NCI-H2196 (cell line): ENCODE measurements at regions not wholly inside any gene's neighbourhood (a gene's known extent, or its start where the extent isn't known, plus 50 kb on each side); places are given as distances from the start of the nearest gene placed in this dataset.

ENCODE experiments used
- DNase-seq: peaks from one replicate; lab custom pipeline; 2025; ENCODE audit not compliant: unreplicated experiment; lab: John Stamatoyannopoulos, UW

DNA sequence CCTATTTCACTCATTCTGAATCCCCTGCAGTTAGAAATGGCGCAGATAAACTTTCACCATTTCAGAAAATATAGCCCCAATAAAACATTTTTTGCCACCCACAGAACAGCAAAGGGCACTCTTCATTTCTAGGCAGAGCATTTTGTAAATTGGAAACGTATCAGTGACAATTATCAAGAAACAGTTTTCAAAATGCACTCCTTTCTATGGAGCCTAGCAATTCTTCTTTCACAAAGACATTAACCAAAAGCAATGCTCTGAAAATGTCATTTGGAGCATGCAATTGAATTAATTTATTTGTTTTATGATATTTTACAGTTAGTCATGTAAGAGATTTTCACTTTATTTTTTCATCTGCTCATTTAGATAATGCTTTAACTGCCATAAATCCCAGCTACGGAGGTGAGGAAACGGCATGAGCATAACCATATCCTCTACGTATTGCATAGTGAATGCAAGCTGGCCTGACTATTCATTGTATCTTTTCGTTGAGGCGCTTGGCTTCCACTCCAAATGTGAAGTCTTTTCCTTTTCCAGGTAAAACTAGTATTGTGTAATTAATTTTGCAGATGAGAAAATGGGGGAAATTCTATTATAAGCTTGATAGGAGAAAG is 813.4 kb downstream of the C6orf118 start:
- no peak for DNase-seq

DNA sequence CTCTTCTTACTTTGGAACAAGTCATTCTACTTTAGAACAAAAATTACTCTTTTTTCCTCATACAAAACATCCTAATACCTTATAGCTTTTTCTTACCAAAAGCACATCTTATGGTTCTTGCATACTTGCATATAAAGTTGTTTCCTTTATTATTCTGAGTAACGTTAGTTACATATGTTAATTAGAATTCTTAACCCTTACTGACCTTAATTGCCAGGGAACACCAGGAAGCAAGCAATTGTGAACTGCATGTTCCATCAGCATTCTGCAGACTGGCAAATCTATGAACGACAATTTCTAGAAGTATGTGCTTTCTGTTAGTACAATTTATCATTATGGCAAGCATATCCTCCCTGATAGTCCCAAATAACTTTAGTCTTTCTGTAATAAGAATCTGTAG is 831.0 kb downstream of the C6orf118 start:
- no peak for DNase-seq

DNA sequence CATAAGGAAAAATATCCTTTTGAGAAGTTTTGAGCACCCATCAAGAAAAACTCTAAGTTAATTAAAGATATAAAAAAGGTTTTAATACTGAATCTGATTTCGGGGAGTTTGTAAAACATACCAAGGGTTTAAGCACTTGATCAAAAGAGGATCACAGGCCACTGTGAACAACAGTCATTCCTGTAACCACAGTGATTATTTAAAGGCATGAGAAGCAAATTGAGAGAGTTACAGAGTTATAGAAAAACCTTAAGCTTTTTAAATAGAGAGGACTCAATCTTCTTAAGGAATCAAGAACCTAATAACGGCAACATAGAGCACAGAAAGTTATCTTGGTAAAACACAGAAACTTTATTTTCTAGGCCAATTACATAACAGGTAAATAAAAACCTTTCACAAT is 831.6 kb downstream of the C6orf118 start:
- no peak for DNase-seq

DNA sequence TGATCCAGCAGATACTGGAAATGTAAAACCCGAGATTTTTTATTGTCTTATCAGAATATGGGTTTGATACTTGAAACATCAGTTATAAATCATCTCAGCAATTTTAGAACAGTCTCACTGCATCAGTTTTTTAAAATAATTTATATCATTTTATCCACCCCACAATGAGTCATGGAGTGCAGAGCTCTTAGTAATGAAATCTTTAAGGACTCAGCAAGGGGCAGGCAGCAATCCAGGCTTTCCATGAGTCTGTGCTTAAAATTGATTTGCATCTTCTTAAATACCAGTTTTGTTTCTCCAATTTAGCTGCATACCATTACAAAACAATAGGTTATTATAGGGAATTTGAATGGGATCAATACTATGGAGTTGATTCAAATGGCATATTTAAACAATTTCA is 832.3 kb downstream of the C6orf118 start:
- no peak for DNase-seq

DNA sequence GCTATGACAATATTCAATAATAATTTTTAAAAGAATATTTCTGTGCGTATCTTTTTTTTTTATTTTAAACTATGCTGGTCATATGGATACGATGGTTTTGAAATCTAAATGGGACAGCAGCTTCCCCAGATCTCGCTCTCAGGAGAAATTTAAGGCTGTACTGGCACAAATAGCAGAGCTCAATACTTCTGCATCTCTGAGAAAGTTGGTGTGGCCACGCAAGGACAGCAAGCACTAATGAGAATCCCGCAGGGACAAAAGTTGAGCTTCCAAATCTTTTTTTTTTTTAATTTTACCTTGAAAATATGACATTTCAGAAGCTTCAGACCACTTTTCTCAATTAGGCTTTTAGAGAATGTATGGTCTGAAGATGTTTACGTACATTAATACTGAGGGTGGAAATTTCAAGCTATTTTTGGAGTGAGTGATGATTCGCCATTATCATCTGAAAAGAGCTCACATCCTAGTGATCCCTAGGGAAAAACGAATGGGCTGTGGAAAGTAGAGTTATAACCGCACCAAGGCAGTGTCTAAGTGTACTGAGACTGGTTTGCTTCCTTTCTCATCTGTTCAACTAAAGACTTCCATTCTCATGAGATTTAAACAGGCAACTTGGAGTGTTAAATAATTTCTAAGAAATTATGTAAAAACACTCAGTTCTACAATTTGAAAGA is 840.0 kb downstream of the C6orf118 start:
- no peak for DNase-seq

DNA sequence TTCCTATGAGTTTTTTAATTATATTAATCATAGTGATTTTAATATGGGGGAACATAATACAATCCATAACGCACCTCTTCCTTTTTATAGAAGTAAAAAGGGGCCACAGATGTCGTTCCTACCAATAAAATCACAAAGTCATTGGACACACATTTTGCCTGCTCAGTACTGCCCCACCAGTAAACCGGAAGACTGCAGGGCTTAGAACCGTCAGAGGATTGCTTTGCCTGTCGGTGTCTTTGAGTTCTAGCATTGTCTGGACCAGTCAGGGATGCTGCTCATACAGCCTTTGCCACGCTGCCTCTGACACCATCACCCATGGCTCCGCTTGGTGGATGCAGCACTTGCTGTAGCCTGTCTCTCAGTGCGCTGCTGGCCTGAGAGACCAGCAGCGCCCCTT is 853.6 kb downstream of the C6orf118 start:
- no peak for DNase-seq

DNA sequence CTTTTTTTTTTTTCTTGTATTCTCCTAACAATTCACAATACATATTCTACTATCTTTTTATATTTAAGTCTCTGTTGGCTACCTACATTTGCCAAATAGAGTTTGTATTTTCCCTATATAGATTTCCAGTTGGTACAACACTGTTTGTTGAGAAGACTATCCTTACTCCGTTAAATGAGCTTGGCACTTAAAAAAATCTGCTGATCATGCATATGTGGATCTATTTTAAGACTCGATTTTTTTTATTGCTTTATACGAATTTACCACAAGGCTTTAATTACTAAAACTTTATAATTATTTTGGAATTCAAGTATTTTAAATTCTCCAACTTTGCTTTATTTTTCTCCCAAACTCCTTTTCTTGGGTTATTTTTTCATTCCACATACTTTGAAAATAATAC is 855.6 kb downstream of the C6orf118 start:
- no peak for DNase-seq

DNA sequence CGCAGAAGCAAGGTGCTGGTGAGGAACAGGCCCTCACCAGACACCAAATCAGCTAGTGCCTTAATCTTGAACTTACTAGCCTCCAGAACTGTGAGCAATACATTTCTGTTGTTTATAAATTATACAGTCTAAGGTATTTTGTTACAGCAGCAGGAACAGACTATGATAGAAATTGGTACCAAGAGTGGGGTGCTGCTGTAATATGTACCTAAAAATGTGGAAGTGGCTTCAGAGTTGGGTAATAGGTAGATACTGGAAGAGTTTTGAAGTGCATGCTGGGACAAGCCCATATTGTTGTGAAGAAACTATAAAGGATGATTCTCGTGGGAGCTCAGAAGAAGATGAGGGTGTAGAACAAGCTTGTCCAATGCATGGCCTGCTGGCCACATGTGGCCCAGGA is 866.8 kb downstream of the C6orf118 start:
- DNase-seq = no peak

DNA sequence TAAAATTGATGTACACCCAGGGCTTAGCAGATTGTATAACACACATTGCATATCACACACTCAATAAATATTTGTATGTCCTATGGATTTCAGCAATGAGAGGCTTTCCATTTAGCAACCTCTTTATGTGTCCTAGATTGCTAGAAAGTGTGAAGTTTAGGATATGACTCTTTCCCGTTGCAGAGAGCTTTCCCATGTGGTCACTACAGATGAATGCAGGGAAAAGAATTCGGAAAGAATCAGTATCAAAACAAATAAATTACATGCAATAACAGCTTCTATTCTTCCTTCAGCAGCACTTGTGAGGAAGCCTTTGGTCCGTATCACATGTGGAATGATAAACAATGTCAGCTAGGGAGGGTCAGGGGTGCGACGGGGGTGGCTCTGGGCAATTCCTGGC is 870.1 kb downstream of the C6orf118 start:
- no peak for DNase-seq

DNA sequence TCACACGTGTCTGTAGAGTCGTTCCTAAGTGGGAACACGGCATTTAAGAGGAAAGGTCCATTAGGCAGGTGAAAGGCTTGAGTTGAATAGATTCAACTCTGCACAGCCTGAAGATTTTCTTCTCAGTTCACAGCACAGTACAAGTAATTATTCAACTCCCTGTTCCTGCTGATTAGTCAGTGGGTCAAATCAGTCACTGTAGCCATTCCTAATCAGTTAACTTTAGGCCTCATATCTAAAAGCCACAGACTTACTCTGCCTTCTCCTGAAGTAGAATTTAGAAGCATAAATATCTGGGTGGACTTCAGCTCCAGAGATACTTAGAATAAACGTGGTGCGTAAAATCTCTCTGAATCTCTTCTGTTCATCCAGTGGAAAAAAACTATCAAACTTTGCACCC is 872.4 kb downstream of the C6orf118 start:
- DNase-seq = no peak

DNA sequence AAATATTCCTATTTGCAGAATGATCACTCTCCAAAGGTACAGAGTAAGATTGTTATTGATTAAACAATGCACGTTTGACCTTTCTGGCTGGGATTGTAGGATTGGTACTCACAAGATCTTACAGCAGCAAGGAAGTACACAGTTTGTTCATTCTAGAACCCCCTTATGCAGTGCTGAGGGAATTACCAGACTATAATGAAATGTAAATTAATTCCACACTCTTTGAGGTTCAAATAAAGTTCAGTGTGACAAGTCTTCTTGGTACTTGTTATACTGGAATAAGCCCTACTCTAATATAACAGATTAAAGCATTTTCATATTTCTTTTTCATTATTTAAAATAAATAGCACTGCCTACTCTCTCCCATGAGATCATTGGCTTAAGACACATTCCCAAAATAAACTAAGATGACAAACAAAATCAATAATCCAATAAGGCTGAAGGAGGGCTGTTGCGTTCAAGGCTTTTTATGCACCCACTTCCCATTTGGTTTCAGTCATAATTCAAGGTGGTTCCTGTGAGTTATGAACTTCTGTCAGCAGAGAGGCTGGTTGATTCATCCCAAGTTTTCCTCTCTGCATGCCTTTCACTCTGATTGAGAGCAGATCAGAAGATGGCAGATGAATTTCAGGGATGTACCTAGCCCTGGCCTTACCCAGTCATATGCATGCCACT is 881.5 kb downstream of the C6orf118 start:
- no peak for DNase-seq

DNA sequence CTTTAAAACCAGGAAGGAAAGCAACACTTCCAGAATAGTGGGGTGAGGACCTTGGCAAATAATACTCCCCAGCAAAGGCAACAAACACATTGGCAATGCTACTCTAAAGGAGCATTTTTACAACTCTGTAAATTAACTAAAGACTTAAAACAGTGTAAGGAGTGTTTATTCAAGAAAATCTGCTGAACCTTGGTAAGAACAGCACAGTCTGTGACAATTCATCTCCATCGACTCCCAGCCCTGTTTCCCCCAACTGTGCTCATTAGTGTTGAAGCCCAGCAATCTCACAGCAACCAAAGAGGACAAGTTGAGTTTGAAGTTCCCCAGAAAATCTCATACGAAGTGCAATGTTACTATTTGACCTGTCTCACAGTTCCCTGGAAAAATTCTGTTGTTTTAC is 884.9 kb downstream of the C6orf118 start:
- no peak for DNase-seq

DNA sequence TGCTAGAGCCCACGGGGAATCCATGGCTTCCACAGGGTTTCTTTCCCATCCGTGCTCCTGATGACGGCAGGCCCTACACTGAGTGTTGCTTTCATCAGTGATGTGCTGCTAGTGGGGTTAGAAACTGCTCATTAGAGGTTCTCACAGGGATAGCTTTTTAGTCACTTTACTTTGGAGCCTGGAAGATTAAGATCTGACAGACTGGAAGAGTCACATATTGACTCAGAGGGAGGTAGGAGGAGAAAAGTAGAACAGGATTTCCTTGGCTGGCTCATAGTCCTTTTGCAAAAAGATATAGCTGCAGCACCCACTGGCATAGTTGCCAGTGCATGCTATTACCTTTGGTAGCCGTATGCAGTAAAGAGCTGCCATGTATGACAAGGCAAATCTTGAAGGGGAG is 890.3 kb downstream of the C6orf118 start:
- no peak for DNase-seq

DNA sequence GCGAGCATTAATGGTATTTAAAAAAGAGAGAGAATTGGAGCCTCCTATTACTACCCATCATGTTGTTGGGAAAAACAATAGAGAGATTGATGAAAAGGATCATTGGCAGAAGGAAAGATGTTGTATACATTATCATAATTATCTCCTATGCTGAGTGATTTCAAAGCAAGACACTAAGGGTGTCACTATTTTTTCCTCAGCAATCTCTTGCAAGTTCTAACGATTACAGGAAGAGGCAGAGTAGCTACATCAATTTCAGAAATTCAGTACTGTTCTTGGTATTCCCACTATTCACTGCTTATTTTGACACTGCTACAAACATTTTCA is 891.2 kb downstream of the C6orf118 start:
- no peak for DNase-seq

DNA sequence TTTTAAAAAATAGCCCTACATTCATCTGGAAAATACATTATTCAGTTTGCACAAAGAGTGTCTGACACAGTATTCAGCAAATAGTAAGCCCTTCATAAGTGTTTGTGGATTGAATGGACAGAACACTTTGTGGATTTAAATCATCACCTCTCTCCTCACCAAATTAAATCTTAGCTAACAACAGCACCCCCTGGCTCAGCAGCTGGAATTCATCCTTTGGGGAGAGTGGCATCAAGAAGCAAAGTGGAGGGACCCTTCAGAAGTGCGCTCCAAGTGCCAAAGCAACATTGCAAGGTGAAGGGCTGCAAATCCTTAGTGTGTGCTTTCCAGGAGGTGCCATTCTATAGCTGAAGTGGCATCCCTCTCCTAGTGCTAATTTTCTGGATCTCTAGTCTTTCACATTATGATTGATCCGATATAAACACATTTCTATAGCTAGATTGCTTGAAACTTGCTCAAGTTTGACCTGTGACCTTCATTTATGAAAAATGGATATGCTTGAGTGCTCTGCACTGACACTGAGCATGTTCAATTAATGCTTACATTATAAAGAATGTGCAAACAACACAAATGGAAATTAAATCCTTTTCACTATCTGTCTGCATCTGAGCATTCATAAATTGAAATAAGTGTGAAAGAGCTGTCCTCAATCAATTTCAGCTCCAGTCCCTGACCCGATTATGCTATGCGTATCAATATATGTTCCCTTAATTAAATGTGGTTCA is 891.7 kb downstream of the C6orf118 start:
- no peak for DNase-seq

DNA sequence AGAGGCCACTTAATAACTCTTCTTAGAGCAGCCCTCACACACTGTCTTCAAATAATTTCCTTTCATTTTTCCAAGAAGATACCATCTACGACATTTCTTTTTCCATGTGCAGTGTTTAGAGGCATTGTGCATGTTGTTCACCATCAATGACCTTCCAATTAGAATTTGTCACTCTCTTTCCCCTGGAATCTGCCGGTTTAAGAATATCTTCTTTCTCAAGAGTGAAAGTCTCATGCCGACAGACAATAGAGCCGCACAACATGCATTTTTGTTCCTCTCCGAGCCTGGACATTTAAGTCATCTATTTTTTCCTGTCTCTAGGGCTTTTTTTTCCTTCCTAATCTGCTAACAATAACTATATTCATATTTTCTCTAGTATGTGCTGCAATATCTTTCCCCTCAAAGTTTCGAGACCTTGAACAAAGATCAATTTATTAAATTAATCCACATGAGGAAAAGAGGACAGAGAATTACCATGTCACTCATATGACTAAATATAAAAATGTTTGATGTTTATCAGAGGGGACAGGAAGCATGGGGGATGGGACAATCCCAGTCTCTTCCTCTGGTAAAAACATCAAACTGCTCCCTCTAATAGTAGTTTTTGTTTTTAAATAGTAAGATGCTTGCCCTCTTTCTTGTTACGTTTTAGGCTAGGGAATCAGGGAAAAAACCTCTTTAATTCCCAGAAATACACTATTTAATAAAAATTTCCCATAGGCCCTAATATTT is 893.4 kb downstream of the C6orf118 start:
- no peak for DNase-seq

DNA sequence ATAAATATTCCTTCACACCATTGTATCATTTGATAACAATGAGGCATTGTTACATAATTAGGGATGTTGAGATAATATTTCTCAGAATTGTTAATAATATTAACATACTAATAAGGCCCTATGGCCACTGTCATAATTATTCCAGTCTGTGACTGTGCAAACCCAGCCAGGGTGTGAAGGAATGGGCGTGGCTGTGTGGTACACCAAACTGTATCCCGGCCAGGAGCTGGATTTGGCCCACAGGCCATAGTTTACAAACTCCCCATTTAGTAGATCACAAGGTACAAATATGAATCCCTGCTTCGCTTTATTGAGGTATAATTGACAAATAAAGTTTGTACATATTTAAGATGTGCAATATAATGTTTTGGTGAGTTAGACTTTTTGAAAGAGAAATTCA is 894.7 kb downstream of the C6orf118 start:
- DNase-seq = no peak

DNA sequence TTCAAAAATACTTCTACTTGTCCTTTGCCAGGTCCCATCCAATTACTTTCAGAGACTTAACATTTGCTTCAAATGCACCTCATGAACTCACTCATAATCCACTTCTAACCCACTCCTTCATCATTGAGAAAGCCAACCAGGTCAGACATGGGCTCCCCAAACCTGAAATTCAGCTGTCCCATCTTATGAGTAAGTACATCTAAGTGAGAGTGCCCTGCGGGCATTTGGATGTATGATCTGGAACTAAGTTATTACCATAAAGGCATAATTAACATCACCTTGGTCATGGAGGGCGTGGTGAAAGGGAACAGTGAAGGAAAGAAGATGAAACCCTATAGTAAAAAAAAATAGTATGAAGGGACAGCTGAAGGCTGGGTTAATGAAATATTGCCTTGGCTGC is 896.8 kb downstream of the C6orf118 start:
- no peak for DNase-seq

DNA sequence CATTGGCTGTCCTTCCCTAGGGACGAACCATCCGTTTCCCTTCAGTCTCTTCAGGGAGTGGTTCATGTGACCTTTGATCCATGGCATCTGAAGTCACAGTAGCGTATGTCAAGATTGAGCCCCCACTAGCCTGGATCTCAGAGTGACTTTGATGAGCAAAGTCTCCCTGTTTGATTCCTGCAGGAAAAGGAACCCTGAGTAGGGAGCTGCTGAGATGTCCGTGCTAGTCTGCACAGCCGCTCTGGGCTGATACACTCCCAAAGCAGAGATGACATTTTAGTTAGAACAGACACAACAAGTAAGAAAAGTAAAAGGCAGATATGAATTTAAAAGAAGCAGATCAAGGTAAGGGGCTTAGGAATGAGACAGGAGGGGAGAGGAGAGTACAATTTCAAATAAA is 899.4 kb downstream of the C6orf118 start:
- no peak for DNase-seq

DNA sequence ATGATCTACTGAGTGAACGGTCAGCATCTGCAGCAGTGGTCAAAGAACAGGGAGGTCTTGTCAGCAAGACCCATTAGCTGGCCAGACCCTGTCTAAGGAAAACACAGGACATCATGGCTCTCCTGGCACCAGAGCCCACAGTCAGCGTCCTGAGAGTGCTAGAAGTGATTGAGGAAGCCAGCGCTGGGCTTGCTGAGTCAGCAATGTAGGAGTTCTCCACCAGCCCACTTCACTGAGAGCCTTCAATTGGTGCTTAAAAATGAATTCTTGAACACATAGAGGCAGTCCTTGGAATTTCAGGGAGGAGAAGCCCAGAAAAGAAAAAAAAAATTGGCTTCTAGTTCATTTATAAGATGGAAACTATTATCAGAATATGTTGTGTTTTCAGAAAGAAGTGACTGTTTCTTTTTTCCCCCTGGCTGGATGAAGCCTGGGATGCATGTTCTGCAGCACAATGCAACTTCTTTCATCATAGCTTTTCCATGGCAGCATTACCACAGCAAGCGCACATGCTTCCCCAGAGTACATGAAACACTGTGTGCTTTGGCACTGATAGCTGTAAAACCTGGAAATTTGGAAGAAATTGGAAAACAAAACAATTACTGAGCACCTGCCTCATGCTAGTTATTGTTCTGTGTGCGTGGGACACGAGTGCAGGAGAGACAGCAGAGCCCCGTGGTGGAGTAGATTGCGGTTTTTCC is 899.9 kb downstream of the C6orf118 start:
- no peak for DNase-seq

DNA sequence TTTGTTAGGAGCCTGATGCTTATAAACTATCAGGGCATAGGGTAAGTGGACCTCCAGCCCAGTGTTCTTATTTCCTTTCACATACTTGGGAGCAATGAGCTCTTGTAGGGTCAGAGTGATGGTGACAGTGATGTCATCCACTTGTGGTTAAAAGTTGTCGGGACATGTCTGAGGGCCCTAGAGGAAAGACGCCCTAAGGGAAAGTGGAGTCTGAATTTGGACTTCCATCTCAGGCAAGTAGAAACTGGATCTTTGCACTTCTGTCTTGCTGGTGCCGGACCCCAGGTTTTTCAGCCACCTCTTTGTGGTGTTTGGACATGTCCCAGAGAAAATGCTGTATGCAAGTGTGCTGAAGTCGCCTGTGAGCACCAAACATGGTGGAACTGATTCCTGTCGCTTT is 900.5 kb downstream of the C6orf118 start:
- no peak for DNase-seq
